HepG2 (cell line): ENCODE measurements at regions not wholly inside any gene's neighbourhood (a gene's known extent, or its start where the extent isn't known, plus 50 kb on each side); places are given as distances from the start of the nearest gene placed in this dataset.

Source experiments
- FUBP1 ChIP-seq: sonication (generic); formaldehyde crosslinking; IDR thresholded peaks from 2 replicates; pipeline ENCODE4 v1.5.1; 2020; ENCODE audit warnings: missing genetic modification reagents, mild to moderate bottlenecking, borderline replicate concordance
- XRCC5 ChIP-seq: fragments of 200-400 bp; formaldehyde crosslinking; optimal IDR thresholded peaks from 2 replicates; pipeline ENCODE3; 2017; ENCODE audit warnings: mild to moderate bottlenecking, low read length
- ZBTB39 ChIP-seq: sonication (generic); formaldehyde crosslinking; IDR thresholded peaks from 2 replicates; pipeline ENCODE4 v1.5.0; 2020; ENCODE audit warnings: missing genetic modification reagents
- ZBTB40 ChIP-seq, 2 experiments: fragments of 450-650 bp in 1 of 2; sonication (generic) in 1 of 2; formaldehyde crosslinking in 1 of 2; IDR thresholded peaks; 2 replicates each; pipeline versions ENCODE4 v1.6.1 to v1.8.0; 2016 to 2022; ENCODE audit warnings: antibody characterized with exemption in 1 of 2, mild to moderate bottlenecking in 1 of 2, missing genetic modification reagents in 1 of 2
- ZNF530 ChIP-seq: sonication (generic); formaldehyde crosslinking; IDR thresholded peaks from 2 replicates; pipeline ENCODE4 v1.5.0; 2020; ENCODE audit warnings: low read depth, mild to moderate bottlenecking, missing genetic modification reagents

- TF ChIP-seq ZBTB39 = no peak
- TF ChIP-seq ZNF530 (CRISPR knock-in tag) = no peak
- no peak for TF ChIP-seq FUBP1 (CRISPR knock-in tag)
- no peak for TF ChIP-seq ZBTB40 (IDR thresholded peaks at IDR 0.05)
- TF ChIP-seq ZBTB40 (CRISPR knock-in tag; IDR thresholded peaks at IDR 0.05) = no peak
- no peak for TF ChIP-seq XRCC5
Observed at GRCh38 chr18:46298511-46298910, 194.3 kb downstream of the HAUS1 start (continued).
